Osteocyte (in vitro differentiated cells): ENCODE measurements at regions not wholly inside any gene's neighbourhood (a gene's known extent, or its start where the extent isn't known, plus 50 kb on each side); places are given as distances from the start of the nearest gene placed in this dataset.
A peak's percentile ranks its signal among the peaks of the same experiment; 100 is the strongest.

Experiments used
- DNase-seq: peaks from one replicate; pipeline ENCODE4 v3.0.0; 2021; ENCODE audit warnings: mixed read lengths; ENCODE audit not compliant: unreplicated experiment; ENCODE audit errors: extremely low spot score
- H3K27ac Mint-ChIP-seq: one replicate; pipeline ENCODE4 v1.8.0; 2021; ENCODE audit warnings: mild to moderate bottlenecking, mixed read lengths; ENCODE audit not compliant: unreplicated experiment
- H3K27me3 Mint-ChIP-seq: one replicate; pipeline ENCODE4 v1.8.0; 2021; ENCODE audit warnings: mixed read lengths; ENCODE audit not compliant: unreplicated experiment
- H3K36me3 Mint-ChIP-seq: one replicate; pipeline ENCODE4 v1.8.0; 2021; ENCODE audit warnings: mixed read lengths; ENCODE audit not compliant: unreplicated experiment
- H3K4me1 Mint-ChIP-seq: one replicate; pipeline ENCODE4 v1.8.0; 2021; ENCODE audit warnings: mixed read lengths; ENCODE audit not compliant: unreplicated experiment
- H3K4me3 Mint-ChIP-seq: one replicate; pipeline ENCODE4 v1.8.0; 2021; ENCODE audit warnings: mild to moderate bottlenecking, moderate library complexity, mixed read lengths; ENCODE audit not compliant: unreplicated experiment
- H3K9me3 Mint-ChIP-seq: one replicate; pipeline ENCODE4 v1.8.0; 2021; ENCODE audit warnings: mixed read lengths; ENCODE audit not compliant: unreplicated experiment
- CTCF ChIP-seq: fragments of 200-600 bp; sonication (generic); IDR thresholded peaks from 2 replicates; pipeline ENCODE4 v1.5.0; 2021; ENCODE audit warnings: antibody characterized with exemption, mild to moderate bottlenecking, moderate library complexity

GRCh38 chr4:187070740-187071139, 347.1 kb upstream of the FAT1 start:
- Mint-ChIP-seq H3K4me3 (no peak overlapping the region), H3K36me3 (peaks cover 2% of the 10 kb centered on the region), H3K4me1 (peaks cover 17% of the 10 kb centered on the region), H3K27me3 (no peaks in the 10 kb centered on the region), H3K9me3 (peaks cover 1% of the 10 kb centered on the region), H3K27ac (no peak overlapping the region)
- TF ChIP-seq CTCF, result no peak
- no peak for DNase-seq

GRCh38 chr4:187071946-187072600, 348.4 kb upstream of the FAT1 start:
- no peak for TF ChIP-seq CTCF
- no peaks in the 10 kb centered on the region for H3K27me3 Mint-ChIP-seq
- H3K4me1 Mint-ChIP-seq, result peaks cover 16% of the 10 kb centered on the region
- no peak overlapping the region for H3K27ac Mint-ChIP-seq
- H3K9me3 Mint-ChIP-seq, result no peaks in the 10 kb centered on the region
- H3K4me3 Mint-ChIP-seq, result no peak overlapping the region
- peaks cover 2% of the 10 kb centered on the region for H3K36me3 Mint-ChIP-seq
- no peak for DNase-seq

GRCh38 chr4:187073820-187074219, 350.2 kb upstream of the FAT1 start:
- no peak for DNase-seq

GRCh38 chr4:187075514-187075913, 351.9 kb upstream of the FAT1 start:
- H3K9me3 Mint-ChIP-seq, result no peaks in the 10 kb centered on the region
- DNase-seq, result no peak
- peaks cover 19% of the 10 kb centered on the region for H3K4me1 Mint-ChIP-seq
- TF ChIP-seq CTCF, result no peak
- H3K27ac Mint-ChIP-seq, result peak overlapping the region; percentile 15
- H3K36me3 Mint-ChIP-seq, result peaks cover 2% of the 10 kb centered on the region
- H3K27me3 Mint-ChIP-seq, result no peaks in the 10 kb centered on the region
- H3K4me3 Mint-ChIP-seq, result no peak overlapping the region

More at GRCh38 chr4:187073820-187074219, 350.2 kb upstream of the FAT1 start:
- H3K4me1 Mint-ChIP-seq, result peaks cover 21% of the 10 kb centered on the region
- peaks cover 2% of the 10 kb centered on the region for H3K36me3 Mint-ChIP-seq
- no peaks in the 10 kb centered on the region for H3K27me3 Mint-ChIP-seq
- H3K9me3 Mint-ChIP-seq, result no peaks in the 10 kb centered on the region
- no peak for TF ChIP-seq CTCF
- no peak overlapping the region for H3K4me3 Mint-ChIP-seq
- no peak overlapping the region for H3K27ac Mint-ChIP-seq

- Mint-ChIP-seq H3K27ac (no peak overlapping the region), H3K36me3 (peaks cover 2% of the 10 kb centered on the region), H3K27me3 (no peaks in the 10 kb centered on the region), H3K9me3 (no peaks in the 10 kb centered on the region), H3K4me3 (no peak overlapping the region), H3K4me1 (peaks cover 19% of the 10 kb centered on the region)
- DNase-seq, result no peak
- no peak for TF ChIP-seq CTCF
These were observed 354.2 kb upstream of the FAT1 start for GRCh38 chr4:187077744-187078401.
